Activated effector memory CD4-positive, alpha-beta T cell treated with Interleukin-2 at 50 U/mL for 16 hours (primary cell): ENCODE measurements at regions not wholly inside any gene's neighbourhood (a gene's known extent, or its start where the extent isn't known, plus 50 kb on each side); places are given as distances from the start of the nearest gene placed in this dataset.

ENCODE experiments used
- DNase-seq: peaks from one replicate; pipeline ENCODE4 v3.0.0-alpha.2; 2020

DNA sequence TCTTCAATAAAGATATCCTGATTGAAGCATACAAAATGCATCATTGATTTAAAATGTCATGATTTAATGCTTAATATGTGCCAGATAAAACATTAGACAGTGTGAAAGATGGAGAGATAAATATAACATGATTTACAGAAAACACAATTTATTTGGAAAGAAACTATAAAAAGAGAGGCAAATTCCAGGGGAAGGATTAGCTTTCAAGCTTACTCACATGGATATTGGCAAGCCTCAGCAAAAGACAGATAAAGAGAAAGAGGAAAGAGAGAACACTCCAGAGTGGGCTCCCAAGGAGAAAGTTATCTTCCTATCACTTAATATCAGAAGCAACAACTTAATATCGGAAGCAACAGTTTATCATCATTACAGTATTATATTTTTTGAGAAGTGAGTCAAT, 1036.5 kb downstream of the SQOR start:
- no peak for DNase-seq

GRCh38 chr15:46672041-46672440, 1037.2 kb downstream of the SQOR start:
- DNase-seq, result no peak

GRCh38 chr15:46676233-46677206, 1040.8 kb upstream of the SEMA6D start:
- no peak for DNase-seq

GRCh38 chr15:46677491-46677890, 1039.8 kb upstream of the SEMA6D start:
- no peak for DNase-seq

GRCh38 chr15:46681901-46682300, 1035.4 kb upstream of the SEMA6D start:
- no peak for DNase-seq

GRCh38 chr15:46682969-46683791, 1034.1 kb upstream of the SEMA6D start:
- DNase-seq, result no peak

GRCh38 chr15:46685096-46685495, 1032.2 kb upstream of the SEMA6D start:
- DNase-seq, result no peak

DNA sequence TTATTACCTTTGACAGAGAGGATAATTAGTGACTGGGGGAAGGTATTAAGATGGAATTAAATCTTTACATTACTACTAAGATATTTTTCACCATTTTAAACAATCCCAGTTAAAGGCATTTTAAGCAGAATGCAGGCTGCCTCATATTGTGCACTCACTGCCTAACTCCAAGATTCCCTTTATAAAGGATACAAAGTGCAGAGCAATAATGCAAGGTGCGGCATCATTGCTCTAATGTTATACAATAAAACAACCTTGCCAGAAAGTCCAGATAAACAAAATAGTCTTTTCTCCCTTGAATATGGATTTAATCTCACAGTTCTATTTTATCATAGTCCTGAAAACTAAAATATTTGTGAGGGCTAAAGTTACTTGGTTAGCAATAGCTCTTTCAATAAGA, 1031.6 kb upstream of the SEMA6D start:
- DNase-seq, result no peak

DNA sequence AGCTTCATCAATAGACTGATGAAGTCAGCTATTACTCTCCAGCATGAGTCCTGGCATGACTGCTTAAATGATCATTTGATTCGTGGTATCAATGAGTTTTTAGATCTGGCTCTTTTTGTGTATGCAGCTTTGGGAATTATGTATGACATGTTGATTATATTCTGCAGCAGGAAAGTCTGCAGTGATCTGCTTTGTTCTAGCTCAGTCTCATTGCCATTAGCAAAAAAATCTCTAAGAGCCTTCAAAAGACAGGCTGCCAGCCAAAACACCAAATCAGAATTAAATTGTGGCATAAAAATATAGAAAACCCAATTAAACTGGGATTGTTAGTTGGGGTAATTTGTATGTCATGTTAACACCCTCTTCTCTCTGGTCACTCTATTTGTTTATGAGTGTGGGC, 1021.0 kb upstream of the SEMA6D start:
- no peak for DNase-seq

- no peak for DNase-seq
These were observed 1016.0 kb upstream of the SEMA6D start for GRCh38 chr15:46701346-46701745.

- no peak for DNase-seq
These were observed 1015.4 kb upstream of the SEMA6D start for GRCh38 chr15:46701896-46702295.

DNA sequence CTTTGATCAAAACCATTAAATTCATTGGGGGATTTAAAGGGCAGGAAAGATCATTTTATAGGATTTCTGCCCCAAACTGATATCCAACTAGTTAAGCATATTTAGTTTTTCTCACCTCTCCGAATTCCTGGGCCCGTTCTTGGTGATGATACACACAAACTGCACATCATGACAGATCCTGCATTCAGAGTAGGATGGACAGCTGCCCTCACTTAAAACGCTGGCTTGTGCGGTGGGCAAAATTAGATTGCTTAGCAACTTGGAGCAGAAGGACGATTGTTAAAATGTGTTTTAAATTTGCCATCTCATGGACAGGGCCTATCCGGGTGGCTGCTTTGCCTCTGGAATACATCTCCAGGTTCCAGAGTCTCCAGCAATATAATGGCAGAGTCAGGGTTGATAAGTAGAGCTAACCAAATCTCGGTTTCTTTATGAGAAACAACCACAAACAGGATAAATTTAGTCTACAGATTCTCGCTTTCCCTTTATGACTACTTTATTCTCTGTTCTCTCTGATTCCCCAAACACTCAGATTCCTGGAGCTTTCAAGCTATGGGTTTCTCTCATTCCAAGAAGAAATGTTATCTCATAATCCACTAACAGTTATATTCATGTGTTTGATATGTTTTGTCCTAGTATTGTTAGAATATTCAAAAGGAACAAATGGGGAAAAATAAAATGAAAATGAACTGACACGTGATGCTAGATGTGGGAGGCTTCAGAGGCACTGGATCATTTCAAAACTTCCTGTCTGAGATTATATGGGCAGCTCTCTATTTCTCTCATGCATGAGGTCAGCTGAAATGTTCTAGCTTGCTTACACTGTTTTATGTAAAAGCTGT, 1014.1 kb upstream of the SEMA6D start:
- DNase-seq, result no peak

DNA sequence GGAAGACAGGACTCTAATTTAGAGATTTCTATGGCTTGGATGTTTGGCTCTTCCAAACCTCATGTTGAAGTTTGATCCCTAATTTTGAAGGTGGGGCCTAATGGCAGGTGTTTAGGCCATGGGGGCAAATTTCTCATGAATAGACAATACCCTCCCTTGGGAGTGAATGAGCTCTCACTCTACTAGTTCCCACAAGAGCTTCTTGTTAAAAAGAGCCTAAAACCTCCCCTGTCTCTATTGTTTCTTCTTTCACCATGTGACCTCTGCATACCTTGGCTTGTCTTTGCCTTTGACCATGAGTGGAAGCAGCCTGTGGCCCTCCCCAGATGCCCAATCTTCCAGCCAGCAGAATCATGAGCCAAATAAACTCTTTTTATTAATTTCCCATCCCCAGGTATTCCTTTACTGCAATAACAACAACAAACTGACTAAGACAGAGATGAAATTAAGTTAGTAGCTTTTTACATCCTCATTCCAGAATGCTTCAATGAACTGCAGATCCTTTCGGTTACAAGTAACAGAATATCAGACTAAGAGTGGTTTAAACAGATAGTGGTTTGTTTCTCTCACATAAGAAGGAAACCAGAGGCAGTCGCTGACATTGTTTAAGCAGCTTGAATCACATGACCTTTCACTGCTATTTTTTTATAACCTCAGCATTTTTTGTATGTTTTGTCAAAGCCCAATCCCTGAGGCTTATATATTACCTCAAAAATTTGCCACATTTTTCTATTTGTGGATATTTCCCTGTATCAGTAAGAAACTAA, 1013.3 kb upstream of the SEMA6D start:
- no peak for DNase-seq

DNA sequence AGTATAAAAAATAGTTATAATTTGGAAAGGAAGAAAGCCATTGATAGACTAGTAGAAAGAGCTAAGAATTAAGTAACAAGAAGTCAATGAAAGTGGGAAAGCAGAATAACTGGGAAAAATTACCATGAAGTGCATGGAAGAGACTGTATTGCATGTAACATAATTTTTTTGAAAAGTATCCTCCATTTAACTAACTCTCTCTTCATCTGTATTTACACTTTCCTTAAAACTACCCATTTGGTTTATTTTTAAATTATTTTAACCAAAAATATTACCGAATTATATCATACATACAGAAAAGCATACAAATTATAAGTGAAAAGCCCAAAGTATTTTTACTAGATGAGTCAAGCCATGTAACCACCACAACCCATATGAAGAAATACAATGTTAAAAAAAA, 1009.9 kb upstream of the SEMA6D start:
- DNase-seq, result no peak

- no peak for DNase-seq
These were observed 1009.1 kb upstream of the SEMA6D start for GRCh38 chr15:46708226-46708625.

DNA sequence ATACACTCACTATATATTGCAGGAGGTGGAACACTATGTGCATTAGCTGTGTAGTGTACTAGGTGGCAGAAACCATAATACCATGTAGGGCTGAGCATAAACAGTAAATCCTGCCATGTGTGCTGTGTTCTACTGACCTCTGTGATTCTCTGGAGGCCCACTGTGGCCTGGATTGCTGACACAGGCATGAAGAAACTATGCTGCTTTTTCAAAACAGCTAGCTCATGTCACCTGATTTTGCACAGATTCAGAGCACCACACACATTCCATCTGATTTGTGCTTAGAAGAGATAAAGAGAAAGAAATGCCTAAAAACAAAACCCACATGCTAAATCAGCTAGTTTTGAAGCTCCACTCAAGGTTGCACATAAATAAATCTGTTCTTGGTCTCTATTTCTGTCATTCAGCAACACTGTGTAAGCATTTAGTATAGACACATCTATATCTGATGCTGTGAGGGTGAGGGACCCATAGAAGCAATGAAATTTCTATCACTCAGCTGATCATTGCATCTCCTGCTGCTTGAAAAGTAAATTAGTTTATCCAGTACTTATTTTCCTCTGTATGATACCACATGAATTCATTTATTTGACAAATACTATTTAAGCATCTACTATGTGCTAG, 1007.7 kb upstream of the SEMA6D start:
- DNase-seq, result no peak

GRCh38 chr15:46710401-46710960, 1006.8 kb upstream of the SEMA6D start:
- DNase-seq, result no peak

DNA sequence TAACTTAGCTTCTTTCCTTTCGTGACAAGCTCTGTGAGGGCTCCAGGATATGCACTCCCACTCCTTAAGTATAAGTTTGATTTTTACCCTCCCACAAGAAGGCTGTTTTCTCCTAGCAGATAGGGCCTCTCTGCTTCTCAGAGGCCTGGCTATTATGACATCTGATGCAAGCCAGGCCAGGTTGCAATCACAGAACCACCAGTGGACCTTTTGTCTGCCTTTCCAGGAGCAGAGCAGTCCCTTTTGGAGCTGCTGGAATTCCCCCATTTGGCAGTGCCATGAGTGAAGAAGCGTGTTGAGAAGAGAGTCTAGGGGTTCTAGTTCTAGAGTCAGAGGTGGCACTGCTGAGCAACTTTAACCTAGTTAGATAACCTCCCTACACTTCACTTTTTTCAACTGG, 1004.3 kb upstream of the SEMA6D start:
- DNase-seq, result no peak

GRCh38 chr15:46714950-46715349, 1002.4 kb upstream of the SEMA6D start:
- no peak for DNase-seq

DNA sequence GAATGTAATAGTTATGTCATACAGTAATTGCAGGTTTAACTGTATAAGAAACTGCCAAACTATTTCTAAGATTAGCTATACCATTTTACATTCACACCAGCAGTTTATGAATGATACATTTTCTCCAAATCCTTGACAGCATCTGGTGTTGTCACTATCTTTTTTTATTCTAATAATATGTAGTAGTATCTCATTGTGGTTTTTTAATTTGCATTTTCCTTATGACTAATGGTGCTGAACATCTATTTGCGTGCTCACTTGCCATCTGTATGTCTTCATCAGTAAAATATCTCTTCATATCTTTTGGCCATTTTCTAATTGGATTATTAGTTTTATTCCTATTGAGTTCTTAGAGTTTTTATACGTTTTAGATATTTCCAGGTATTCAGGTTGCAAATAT, 994.0 kb upstream of the SEMA6D start:
- DNase-seq, result no peak

GRCh38 chr15:46732060-46732459, 985.2 kb upstream of the SEMA6D start:
- DNase-seq, result no peak
